NOMO-1 treated with dmso at 0.1 percent for 144 hours (cell line): ENCODE measurements at regions not wholly inside any gene's neighbourhood (a gene's known extent, or its start where the extent isn't known, plus 50 kb on each side); places are given as distances from the start of the nearest gene placed in this dataset.

Source experiments
- DNase-seq: peaks from one replicate; lab custom pipeline; 2025; ENCODE audit not compliant: unreplicated experiment; lab: John Stamatoyannopoulos, UW

DNA sequence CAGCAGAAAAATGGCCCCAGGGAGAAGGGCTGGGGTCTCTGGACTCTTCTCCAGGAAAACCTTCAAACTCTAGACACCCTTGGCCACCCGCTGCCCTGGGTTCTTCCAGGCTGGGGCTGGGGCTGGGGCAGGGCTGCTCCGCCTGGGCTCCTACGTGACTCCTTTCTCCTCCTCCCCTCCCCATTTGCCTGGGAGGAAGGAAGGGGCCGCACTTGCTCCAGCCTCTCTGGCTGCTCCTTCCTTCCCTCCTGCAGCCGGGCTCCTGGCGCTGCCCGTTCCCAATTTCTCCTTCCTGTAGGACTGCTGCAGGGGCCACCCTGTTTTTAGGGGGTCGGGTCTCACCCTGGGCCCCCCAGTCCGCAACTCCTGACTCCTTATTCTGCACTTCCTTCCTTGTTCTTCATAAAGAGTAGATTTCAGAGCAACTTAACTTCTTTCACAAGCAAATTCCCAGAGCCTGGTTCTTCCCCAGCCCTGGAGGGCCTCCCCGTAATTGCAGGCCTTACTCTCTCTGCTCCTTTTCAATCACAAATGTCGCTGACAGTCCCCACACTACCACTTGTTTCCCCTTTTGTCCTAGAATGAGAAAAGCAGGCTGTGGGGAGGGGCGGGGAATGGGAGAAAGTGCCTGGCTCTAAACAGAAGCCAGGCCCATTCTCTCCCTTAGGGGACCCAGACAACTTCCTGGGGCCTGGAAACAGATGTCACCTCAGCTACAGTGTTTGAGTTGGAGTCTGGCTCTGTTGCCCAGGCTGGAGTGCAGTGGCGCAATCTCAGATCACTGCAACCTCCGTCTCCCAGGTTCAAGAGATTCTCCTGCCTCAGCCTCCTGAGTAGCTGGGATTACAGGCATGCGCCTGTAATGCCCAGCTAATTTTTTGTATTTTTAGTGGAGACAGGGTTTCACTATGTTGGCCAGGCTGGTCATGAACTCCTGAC lies 137.8 kb downstream of the ENGASE start:
- DNase-seq: no peak

GRCh38 chr17:79211061-79211770 lies 136.6 kb downstream of the ENGASE start:
- DNase-seq: no peak

GRCh38 chr17:79210638-79211037 lies 136.0 kb downstream of the ENGASE start:
- DNase-seq: no peak

- no peak for DNase-seq
Measured at GRCh38 chr17:79207960-79208359, 133.3 kb downstream of the ENGASE start.

- DNase-seq: no peak
Measured at GRCh38 chr17:79205688-79206205, 131.1 kb downstream of the ENGASE start.

DNA sequence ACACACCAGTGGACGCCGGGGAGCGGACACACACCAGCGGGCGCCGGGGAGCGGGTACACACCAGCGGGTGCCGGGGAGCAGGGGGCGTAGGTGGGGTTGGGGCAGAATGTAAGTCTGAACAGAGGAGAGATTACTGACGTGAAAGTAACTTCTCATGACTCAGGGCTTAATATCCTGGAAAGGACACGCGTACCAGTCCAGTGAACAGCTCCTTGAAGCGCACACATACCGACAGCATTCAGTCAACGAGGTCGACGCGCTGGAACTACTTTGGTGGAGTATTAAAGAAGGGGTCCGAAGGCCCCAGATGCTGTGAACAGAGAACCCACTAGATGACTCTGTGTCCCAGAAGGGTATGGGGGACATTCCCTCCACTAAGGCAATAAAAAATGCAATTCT lies 129.6 kb downstream of the ENGASE start:
- no peak for DNase-seq

- DNase-seq: no peak
Measured at GRCh38 chr17:79203657-79204056, 129.0 kb downstream of the ENGASE start.

- DNase-seq: no peak
Measured at GRCh38 chr17:79203016-79203415, 128.4 kb downstream of the ENGASE start.

GRCh38 chr17:79202480-79202879 lies 127.9 kb downstream of the ENGASE start:
- DNase-seq: no peak

GRCh38 chr17:79201536-79202227 lies 127.1 kb downstream of the ENGASE start:
- DNase-seq: no peak

DNA sequence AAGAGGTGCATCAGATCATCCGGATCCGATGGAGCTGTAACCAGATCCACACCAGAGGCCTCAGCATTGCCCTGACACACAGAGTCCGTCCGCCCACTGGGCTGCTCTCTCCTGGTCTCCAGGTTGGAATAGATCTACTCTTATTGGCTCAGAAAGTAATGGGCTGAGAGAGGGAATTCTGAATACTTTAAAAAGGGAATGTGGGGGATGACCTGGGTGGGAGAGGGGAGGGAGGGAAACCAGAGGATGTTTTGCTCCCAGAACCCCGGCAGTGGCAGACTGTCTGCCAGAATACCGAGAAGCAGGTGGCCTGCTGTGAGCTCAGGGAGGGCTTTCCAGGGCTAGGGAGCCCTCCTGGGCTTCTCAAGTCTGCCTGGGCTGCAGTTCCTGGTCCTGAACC lies 126.5 kb downstream of the ENGASE start:
- no peak for DNase-seq

- DNase-seq: no peak
Measured at GRCh38 chr17:79196913-79197312, 122.3 kb downstream of the ENGASE start.

GRCh38 chr17:79192503-79193351 lies 118.1 kb downstream of the ENGASE start:
- no peak for DNase-seq

GRCh38 chr17:79191270-79191934 lies 116.8 kb downstream of the ENGASE start:
- DNase-seq: no peak

DNA sequence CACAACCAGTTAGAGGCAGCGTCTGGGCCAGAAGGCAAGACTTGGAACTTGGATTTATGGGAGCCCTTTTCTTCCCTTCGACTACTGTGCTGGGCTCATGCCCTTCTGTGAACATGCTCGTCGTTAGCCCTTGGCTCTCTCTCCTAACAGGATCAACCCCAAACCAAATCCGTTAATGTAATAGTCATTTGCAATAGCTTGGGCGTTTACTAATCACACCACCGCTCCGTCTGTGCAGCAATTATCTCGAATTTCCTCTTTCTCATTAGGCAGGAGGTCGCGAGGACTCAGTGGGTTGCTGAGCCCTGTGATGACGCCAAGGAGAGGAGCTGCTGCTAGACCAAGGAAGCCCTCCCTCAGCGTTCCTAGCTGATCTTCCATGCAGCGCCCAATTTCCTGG lies 114.7 kb downstream of the ENGASE start:
- peak; percentile 37 for DNase-seq

DNA sequence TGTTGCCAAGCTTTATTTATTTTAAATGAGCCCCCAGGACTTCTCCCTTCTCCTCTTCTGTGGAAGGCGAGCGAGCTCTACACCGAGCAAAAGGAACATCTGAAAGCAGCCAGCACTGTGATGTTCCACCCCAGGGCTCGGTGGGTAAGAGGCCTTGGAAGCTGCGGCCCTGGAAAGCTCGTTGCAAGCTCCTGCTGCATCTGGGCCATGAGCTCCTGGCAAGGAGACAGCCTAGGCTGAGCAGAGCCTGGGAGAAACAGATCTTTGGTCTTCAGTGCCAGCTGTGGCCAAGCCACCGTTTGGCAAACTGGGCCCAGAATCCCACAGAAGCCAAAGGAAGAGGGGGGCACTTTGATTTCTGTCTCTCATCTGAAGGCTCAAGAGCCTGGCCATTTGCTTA lies 114.1 kb downstream of the ENGASE start:
- DNase-seq: no peak

DNA sequence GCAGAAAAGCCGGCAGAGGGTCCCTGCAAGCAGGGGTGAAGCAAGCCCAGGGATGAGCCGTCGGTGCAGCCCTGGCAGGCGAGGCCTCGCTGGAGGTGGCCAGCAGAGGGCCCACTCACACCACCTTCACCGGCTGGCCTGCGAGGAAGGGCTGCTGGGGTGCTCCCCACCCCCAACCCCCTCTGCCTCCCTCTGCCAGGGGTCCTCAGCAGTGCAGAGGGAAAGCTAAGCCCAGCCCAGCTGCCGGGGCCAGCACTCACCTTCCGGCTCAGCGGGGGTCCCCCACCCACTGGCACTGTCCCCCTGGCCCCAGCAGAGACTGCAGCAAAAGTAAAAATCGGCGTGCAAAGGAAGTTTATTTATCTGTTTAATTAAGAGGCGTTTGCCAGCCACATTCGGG lies 113.4 kb downstream of the ENGASE start:
- no peak for DNase-seq

- DNase-seq: no peak
Measured at GRCh38 chr17:79187186-79187585, 112.6 kb downstream of the ENGASE start.

DNA sequence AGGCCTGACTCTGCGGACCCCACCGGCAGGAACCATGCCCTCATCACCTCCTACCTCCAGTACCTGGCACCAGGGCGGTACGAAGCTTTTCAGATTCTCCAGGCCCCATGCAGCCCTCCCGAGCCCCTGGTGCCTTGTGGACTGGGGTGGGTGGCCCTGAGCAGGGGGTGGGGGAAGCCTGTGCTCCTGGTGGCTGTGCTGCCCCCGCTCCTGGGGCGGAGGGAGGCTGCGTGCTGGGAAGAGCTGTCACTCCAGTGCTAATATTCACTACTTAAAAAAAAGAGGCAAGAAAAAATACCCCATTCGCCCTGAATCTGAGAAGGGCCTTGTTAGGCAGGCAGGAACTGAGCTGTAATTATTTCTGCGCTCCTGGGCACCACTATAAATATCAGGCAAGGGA lies 111.8 kb downstream of the ENGASE start:
- no peak for DNase-seq

- DNase-seq: no peak
Measured at GRCh38 chr17:79185671-79186070, 111.0 kb downstream of the ENGASE start.
